ENCODE measurements at regions not wholly inside any gene's neighbourhood (a gene's known extent, or its start where the extent isn't known, plus 50 kb on each side); places are given as distances from the start of the nearest gene placed in this dataset.

DNA sequence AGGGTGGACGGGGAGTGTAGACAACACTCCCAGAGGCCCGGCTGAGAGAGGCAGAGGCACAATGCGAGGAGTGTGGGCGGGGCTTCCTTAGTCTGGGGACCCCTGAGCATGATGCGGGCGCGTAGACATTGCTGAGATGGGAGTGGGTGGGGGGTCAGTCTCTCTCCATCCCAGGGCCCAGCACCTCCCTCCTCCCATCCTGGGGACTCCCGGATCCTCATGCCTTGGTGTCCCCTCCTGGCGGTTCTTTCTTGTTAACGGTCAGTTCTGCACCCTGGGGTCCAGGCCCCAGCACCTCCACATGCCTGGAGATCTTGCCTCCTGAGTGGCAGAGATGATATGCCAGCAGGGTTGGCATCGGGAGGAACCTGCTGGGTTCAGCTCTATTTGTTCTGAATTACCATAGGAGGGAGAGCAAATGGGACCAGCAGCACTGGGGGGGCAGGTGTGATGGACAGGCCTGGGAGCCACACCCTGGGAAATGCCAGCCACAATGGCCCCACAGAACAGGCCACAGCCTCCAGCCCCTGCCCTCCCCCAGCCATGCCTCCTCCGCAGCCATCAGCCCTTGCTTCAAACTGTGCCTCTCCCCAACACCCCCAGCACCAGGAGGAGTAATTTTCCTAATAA lies 55.7 kb downstream of the RTL6 start:
- no peak for DNase-seq (ENCODE audit: low spot score)

GRCh38 chr22:44441401-44442185 lies 56.4 kb downstream of the RTL6 start:
- DNase-seq (ENCODE audit: low spot score), result no peak

GRCh38 chr22:44440224-44441160 lies 57.5 kb downstream of the RTL6 start:
- DNase-seq (ENCODE audit: low spot score), result no peak

DNA sequence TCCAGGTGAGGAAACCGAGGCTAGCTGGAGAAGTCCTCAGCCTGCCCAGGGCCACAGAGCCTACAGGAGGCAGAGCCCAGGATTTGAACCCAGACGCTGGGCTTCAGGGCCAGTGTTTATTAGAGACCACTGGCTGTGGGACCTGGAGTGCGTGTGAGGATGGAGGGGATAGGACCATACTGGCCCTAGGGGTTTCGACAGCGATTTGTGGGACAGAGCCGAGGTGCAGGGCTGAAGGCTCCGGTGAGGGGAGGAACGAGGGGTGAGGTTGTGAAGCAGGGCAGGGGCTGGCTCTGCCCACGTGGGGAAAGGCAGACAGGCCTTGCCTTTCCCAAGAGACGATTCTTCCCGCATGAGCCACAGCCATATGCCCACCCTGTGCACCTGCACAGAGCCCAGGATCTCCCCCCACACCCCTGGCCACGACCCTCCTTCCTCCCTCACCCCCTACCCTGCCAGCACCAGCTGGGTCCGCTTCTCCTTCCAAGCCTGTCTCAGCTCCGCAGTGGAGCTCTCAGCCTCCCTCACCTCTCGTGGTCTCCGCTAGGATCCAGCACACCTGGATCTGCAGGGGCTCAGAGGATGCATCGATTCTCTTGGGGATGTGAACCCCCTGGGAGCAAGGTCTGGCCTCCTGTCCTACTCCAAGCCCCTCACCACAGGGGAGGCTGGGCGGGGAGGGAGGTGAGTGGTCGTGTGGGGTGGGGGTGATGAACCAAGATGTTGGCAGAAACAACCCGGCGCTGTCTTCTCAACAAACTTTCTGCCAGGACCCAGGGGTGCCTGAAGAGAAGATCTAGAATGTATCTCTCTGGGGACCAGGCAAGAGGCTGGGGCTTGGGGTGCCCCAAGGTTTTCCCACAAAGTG lies 58.4 kb downstream of the RTL6 start:
- DNase-seq (ENCODE audit: low spot score), result no peak

DNA sequence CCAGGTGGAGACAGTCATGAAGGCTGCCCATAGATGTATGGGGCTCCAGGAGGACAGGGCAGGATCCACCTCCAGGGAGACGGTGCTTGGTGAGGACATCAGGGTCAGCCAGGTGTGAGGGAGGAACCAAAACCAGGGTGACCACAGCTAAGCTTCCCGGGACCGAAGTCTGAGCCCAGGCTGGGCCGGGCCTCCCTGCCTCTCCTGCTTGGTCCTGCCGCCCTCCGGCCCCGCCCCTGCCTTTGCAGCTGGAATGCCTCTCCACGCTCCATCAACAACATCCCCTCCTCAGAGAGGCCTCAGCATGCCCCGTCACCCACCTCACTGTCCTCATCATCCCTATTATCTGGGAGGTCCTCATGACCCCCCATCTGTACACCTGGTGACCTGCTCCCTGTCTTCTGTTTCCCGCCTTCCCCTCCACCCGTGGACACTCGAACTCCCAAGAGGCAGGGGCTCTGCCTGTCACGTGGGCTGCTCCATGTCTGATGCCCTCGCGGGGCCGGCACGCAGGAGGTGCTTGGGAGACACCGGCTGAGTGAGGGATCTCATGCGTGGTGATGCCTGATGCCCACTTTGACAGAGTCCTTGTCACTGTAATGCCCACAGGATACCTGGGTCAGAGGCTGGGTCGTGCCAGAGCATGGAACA lies 59.4 kb downstream of the RTL6 start:
- no peak for DNase-seq (ENCODE audit: low spot score)

DNA sequence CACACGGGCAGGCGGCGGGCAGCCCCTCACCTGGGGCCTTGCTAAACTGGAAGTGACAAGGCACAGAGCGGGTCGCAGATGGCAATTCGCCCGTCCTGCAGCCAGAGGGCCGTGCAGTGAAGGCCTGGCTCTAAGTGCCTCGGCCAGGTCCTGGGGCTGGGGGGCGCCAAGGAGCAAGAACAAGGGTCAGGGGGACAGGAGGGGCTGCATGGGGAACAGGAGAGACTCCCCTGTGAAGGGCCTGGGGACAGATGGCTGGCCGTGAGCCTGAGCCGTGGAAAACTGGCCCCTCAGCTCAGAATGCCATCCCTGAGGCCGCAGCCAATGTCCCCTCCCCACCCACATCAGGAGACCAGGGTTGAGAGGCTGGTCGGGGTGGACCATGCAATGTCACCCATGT lies 60.0 kb downstream of the RTL6 start:
- DNase-seq (ENCODE audit: low spot score), result no peak

DNA sequence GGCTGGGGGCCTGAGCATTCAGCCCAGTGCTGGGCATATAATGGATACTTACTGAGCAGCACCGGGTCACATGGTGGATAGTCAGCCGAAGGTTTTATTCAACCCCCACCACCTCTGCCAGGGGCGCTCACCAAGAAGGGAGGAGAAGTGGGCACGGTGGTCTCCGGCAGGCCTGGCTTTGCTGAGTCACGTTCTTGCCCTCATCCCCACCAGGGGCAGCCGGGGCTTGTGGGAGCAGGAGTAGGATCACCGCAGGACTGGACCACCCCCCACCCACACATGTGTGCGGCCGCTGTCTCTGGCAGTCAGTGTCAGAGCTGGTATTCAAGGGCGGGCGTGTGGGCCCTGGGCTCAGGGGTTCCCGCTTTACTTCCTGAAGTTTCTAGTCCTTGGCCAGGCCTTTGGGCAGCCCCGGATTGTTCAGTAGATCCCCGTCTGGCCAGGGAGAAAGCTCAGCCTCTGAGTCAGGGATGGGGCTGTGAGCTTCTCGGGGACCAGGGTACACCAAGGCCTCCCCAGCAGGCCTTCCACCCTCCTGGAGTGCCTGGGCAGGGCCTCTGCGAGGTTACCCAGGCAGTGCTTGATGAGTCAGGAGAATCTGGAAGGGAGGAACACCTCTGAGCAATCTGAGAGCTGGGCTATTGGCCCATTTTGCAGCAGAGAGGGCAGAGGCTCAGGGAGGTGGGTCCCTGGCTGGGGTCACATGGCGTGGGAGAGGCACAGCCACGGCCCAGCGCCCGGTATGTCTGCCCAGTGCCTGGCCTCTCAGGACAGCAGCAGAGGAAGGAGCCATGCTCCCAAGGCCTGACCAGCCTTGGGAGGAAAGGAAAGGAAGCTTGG lies 60.6 kb downstream of the RTL6 start:
- DNase-seq (ENCODE audit: low spot score), result no peak

- no peak for DNase-seq (ENCODE audit: low spot score)
Observed at GRCh38 chr22:44436736-44437135, 61.3 kb downstream of the RTL6 start.

DNA sequence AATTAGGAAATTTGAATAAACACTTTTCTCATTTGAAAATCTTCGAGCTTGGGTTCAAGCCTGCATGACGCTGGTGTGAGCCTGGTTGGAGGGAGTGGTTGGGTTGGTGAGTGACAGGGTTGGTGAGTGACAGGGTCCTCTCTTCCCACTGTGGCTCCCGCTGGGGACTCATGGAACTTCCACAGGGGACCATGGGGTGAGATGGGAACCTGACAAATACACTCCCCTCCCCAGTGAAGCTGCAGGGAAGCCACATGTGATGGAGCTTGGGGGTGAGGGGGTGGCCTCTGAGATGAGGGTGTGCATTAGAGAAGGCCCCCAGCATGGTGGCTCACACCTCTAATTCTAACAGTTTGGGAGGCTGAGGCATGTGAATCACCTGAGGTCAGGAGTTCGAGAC lies 66.8 kb downstream of the RTL6 start:
- DNase-seq (ENCODE audit: low spot score), result no peak

GRCh38 chr22:44430716-44431115 lies 67.3 kb downstream of the RTL6 start:
- no peak for DNase-seq (ENCODE audit: low spot score)

DNA sequence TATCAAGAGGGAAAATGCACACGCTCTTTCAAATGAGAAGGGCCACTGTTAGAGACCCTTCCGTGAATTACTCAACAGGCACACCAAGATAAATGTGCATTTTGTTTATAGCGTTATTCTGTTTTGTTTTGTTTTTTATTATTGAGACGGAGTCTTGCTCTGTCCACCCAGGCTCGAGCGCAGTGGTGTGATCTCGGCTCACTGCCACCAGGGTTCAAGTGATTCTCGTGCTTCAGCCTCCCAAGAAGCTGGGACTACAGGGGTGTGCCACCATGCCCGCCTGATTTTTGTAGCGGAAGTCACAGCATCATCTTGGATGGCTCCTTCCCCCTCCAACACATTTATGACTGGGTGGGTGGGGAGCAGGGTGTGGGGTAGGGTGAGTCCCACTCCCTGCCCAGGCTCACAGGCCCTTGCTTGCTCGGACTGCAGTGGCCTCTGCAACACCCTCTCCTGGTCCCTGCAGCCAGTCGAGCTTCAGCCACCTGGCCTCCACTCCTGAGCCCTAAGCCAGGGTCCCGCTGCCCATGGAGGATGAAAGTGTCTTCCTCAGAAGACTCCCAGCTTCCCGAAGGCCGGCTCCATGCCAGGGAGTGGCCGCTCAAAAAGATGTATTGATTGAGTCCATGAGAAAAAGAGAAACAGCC lies 68.0 kb downstream of the RTL6 start:
- DNase-seq (ENCODE audit: low spot score), result no peak

DNA sequence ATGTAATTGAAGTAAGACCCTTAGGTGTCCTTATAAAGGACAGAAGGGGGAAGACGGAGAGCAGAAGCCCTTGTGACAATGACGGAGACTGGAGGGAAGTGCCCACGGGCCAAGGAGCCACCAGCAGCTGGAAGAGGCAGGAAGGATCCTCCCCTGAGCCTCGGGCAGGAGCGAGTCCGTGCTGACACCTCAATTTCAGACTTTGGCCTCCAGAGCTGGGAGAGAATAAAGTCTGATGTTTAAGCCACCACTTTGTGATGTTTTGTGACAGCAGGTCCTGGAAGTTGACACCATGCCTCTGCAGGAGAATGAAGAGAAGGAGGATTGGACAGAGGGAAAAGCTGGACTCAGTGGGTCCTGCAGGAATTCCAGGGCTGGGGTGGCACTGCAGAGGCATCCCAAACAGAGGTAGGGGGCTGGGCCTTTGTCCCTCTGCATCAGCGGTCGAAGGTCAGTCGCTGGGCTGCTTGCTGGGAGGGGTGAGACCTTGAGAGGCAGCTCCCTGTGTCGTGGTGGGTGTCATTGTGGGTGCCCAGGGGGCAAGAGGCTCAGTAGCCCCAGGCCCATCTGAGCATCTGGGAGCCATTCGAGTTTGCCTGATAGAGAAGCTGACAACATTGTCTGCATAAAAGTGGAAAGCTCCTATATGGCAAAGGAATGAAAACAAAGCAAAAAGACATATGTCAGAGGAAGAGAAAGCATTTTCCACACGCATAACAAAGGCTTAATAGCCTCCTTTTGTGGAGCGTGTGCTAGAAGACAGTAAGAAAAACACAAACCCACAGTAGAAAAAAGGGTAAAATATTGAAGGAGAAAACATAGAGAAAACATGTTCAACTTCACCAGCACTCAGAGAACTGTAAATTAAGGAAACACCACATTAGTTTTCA lies 68.8 kb downstream of the RTL6 start:
- DNase-seq (ENCODE audit: low spot score), result no peak

DNA sequence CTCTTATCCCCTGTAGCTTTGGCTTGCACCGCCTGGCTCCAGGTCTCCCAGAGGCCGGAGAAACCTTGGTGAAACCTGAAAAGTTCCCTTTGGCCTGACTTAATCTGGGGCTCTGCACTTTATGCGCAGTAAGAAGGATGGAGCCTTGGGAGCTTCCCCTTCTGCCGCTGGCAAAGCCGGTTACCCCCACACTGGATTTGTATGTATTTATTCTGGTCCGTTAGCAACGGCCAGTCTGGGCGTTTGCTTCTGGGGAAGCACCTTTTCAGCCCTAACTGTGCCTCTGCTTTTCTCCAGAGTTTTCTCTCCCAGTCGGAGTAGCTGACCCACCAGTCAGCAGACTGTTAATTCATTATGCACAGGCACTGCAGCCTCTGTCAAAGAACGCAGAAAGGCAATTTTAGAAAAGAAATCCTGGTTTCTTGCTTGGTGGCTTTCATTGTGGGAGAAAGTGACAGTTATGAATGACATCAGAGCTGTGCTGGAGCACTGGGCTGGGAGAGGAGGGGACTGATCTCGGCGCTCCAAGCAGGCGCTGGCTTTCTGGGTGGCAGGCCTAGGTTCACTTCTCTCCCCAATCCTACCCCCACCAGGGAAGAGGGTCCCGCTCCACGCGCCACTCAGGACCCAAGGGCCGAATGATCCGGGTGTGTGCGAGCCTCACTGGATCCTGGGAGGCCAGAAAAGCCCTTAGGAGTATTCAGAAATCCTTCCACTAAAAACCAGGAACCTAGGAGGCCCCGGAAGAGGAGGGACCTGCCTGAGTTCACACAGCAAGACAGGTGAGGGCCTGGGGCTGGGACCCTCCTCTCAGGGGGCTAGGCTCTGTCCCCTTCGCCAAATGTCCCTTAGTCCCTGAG lies 70.2 kb downstream of the RTL6 start:
- no peak for DNase-seq (ENCODE audit: low spot score)

- no peak for DNase-seq (ENCODE audit: low spot score)
Observed at GRCh38 chr22:44426981-44427380, 71.1 kb downstream of the RTL6 start.

DNA sequence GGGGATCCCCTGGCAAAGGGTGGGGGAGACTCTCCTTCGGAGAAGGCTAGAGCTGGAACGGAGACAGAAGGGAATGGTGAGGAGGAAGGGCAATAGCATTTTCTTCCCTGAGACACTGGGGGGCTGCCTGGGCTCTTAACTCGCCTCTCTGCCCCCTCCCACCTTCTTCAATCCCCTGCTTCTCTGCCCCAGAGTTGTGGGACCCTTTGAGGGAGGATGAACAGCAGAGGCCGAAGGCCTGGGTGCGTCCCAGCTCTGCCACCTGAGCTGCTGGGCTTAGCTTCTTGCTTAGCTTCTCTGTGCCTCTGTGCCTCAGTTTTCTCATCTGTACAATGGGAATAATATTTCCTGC lies 72.4 kb downstream of the RTL6 start:
- no peak for DNase-seq (ENCODE audit: low spot score)

GRCh38 chr22:44424867-44425693 lies 73.0 kb downstream of the RTL6 start:
- DNase-seq (ENCODE audit: low spot score), result no peak

- no peak for DNase-seq (ENCODE audit: low spot score)
Observed at GRCh38 chr22:44424359-44424682, 73.7 kb downstream of the RTL6 start.
